GM12878 (cell line): ENCODE measurements at regions not wholly inside any gene's neighbourhood (a gene's known extent, or its start where the extent isn't known, plus 50 kb on each side); places are given as distances from the start of the nearest gene placed in this dataset.

Experiments used
- ATAC-seq: fragments of 200-7000 bp; cut with Tn5 transposase; 3 replicates; pipeline ENCODE4 v1.9.1; 2020; ENCODE audit warnings: mild to moderate bottlenecking, moderate library complexity
- BruUV-seq: library from RNA; stranded (reverse); fragments of 400-500 nt; replicated peaks from 2 replicates; lab custom pipeline; 2021; lab: Mats Ljungman, UMichigan
- CTCF ChIA-PET: fragments of 300-600 bp; sonication (Branson Sonifier 250); formaldehyde crosslinking; extraction: SDS; loops from one replicate; lab custom pipeline; 2021; ENCODE audit warnings: inconsistent platforms; lab: Yijun Ruan, JAX
- POLR2A ChIA-PET: fragments of 350-600 bp; formaldehyde crosslinking; extraction: SDS; loops from one replicate; lab custom pipeline; 2021; ENCODE audit warnings: inconsistent platforms; lab: Charles Lee
- RAD21 ChIA-PET: fragments of 300-600 bp; sonication (Branson Sonifier 250); formaldehyde crosslinking; loops from one replicate; lab custom pipeline; 2023; ENCODE audit warnings: antibody characterized with exemption; ENCODE audit not compliant: unreplicated experiment; lab: Charles Lee
- SMC1A ChIA-PET: fragments of 300-600 bp; sonication (Branson Sonifier 250); formaldehyde crosslinking; loops from one replicate; lab custom pipeline; 2023; ENCODE audit not compliant: unreplicated experiment, uncharacterized antibody; lab: Charles Lee
- DNase-seq: peaks from one replicate; pipeline ENCODE4 v3.0.0-alpha.2; 2011; ENCODE audit warnings: low read depth, low spot score
- FAIRE-seq: peaks from 3 replicates; lab custom pipeline; 2011; peaks lifted over from hg19 to GRCh38; lab: Jason Lieb, UNC
- H2AFZ ChIP-seq: 2 replicates; pipeline ENCODE4 v1.6.0; 2011; ENCODE audit warnings: low read depth, low read length, control low read depth; ENCODE audit not compliant: control insufficient read depth
- H3K27ac ChIP-seq: 2 replicates; pipeline ENCODE4 v1.5.1; 2011; ENCODE audit warnings: control low read depth; ENCODE audit not compliant: control insufficient read depth, insufficient read depth
- H3K27me3 ChIP-seq, 2 experiments: replicated peaks in 1 of 2; 2 replicates each; pipeline versions ENCODE4 v1.6.0 to v1.6.1; 2011; ENCODE audit warnings: low read length in 1 of 2; ENCODE audit not compliant: control insufficient read depth in 2 of 2, insufficient read depth in 2 of 2
- H3K36me3 ChIP-seq, 2 experiments: 2 replicates each; pipeline ENCODE4 v1.5.1; 2011; ENCODE audit warnings: low read length in 1 of 2; ENCODE audit not compliant: control insufficient read depth in 2 of 2, insufficient read depth in 2 of 2
- H3K4me1 ChIP-seq: 2 replicates; pipeline ENCODE4 v1.6.1; 2011; ENCODE audit warnings: mild to moderate bottlenecking, low read length, moderate library complexity, mixed read lengths; ENCODE audit not compliant: control insufficient read depth, insufficient read depth
- H3K4me2 ChIP-seq: 2 replicates; pipeline ENCODE4 v1.6.0; 2011; ENCODE audit warnings: control low read depth; ENCODE audit not compliant: control insufficient read depth, insufficient read depth
- H3K4me3 ChIP-seq: fragments of 200-600 bp; sonication (generic); 2 replicates; pipeline ENCODE4 v1.5.1; 2016
- H3K79me2 ChIP-seq: 2 replicates; pipeline ENCODE4 v1.6.0; 2011; ENCODE audit warnings: low read length; ENCODE audit not compliant: control insufficient read depth, insufficient read depth
- H3K9ac ChIP-seq: 2 replicates; pipeline ENCODE4 v1.8.0; 2011; ENCODE audit warnings: low read length, control low read depth, mixed read lengths; ENCODE audit not compliant: control insufficient read depth, insufficient read depth
- H3K9me3 ChIP-seq: replicated peaks from 3 replicates; pipeline ENCODE4 v1.5.1; 2011; ENCODE audit warnings: mild to moderate bottlenecking, low read length; ENCODE audit not compliant: control insufficient read depth, insufficient read depth
- H4K20me1 ChIP-seq: 2 replicates; pipeline ENCODE4 v1.6.0; 2011; ENCODE audit not compliant: control insufficient read depth, insufficient read depth
- CEBPB ChIP-seq, 2 experiments: fragments of 150-350 bp in 1 of 2; IDR thresholded peaks; 2 replicates each; pipeline ENCODE4 v1.6.1; 2012 to 2014; ENCODE audit warnings: low read depth in 2 of 2, low read length in 2 of 2, borderline replicate concordance in 1 of 2, inconsistent platforms in 1 of 2
- CREM ChIP-seq: IDR thresholded peaks from 2 replicates; pipeline ENCODE4 v1.6.1; 2014; ENCODE audit warnings: antibody characterized with exemption, low read depth
- EED ChIP-seq: sonication (generic); IDR thresholded peaks from 2 replicates; pipeline ENCODE4 v1.6.1; 2016; ENCODE audit warnings: antibody characterized with exemption, low read depth
- FOS ChIP-seq: IDR thresholded peaks from 3 replicates; pipeline ENCODE4 v1.6.1; 2011; ENCODE audit warnings: borderline replicate concordance; ENCODE audit not compliant: insufficient read length; ENCODE audit errors: extremely low read depth
- IRF3 ChIP-seq: fragments of 450-650 bp; IDR thresholded peaks from 2 replicates; pipeline ENCODE4 v1.6.1; 2014; ENCODE audit warnings: mild to moderate bottlenecking
- MXI1 ChIP-seq: fragments of 150-350 bp; IDR thresholded peaks from 2 replicates; pipeline ENCODE4 v1.6.1; 2011; ENCODE audit warnings: low read depth, mild to moderate bottlenecking, inconsistent platforms, low read length, improper control_type of control experiment
- NR2C1 ChIP-seq: fragments of 450-650 bp; IDR thresholded peaks from 2 replicates; pipeline ENCODE4 v1.6.1; 2017; ENCODE audit warnings: antibody characterized with exemption, mild to moderate bottlenecking, moderate library complexity
- POLR2AphosphoS5 ChIP-seq: IDR thresholded peaks from 2 replicates; pipeline ENCODE4 v1.6.1; 2011; ENCODE audit warnings: mild to moderate bottlenecking, low read length, inconsistent platforms
- SRF ChIP-seq, 2 experiments: IDR thresholded peaks; 2 replicates each; pipeline ENCODE4 v1.6.1; 2011; ENCODE audit warnings: low read depth in 2 of 2, low read length in 2 of 2, mild to moderate bottlenecking in 1 of 2, moderate library complexity in 1 of 2
- STAT3 ChIP-seq: IDR thresholded peaks from 2 replicates; pipeline ENCODE4 v1.6.1; 2011; ENCODE audit warnings: low read depth, low read length, improper control_type of control experiment
- TARDBP ChIP-seq: IDR thresholded peaks from 2 replicates; pipeline ENCODE4 v1.6.1; 2016; ENCODE audit warnings: borderline replicate concordance
- TBL1XR1 ChIP-seq: IDR thresholded peaks from 2 replicates; pipeline ENCODE4 v1.6.1; 2012; ENCODE audit warnings: low read depth, low read length, improper control_type of control experiment
- YY1 ChIP-seq: IDR thresholded peaks from 2 replicates; pipeline ENCODE4 v1.6.1; 2011; ENCODE audit warnings: low read depth, mild to moderate bottlenecking, low read length
- ZNF217 ChIP-seq: fragments of 450-650 bp; IDR thresholded peaks from 2 replicates; pipeline ENCODE4 v1.6.1; 2017; ENCODE audit warnings: antibody characterized with exemption, mild to moderate bottlenecking
- whole genome bisulfite sequencing: methylation state at CpG from one replicate; pipeline ENCODE4 v1.1.6; 2016; ENCODE audit warnings: low lambda C conversion rate; ENCODE audit not compliant: insufficient replicate concordance, insufficient coverage; ENCODE audit errors: missing lambda C conversion rate; 5-methylcytosine and 5-hydroxymethylcytosine counted together
- in situ Hi-C: fragments of 300-500 bp; cut with MboI; formaldehyde crosslinking; loops from 9 replicates; pipeline ENCODE4 v1.14.3; 2018; ENCODE audit warnings: mixed read lengths
- intact Hi-C: fragments of 100-400 bp; cut with micrococcal nuclease; formaldehyde crosslinking; loops from one replicate; pipeline ENCODE4 v1.14.2; 2022; ENCODE audit not compliant: unreplicated experiment

GRCh38 chr2:175640655-175641054 lies 361.4 kb downstream of the LNPK start:
- H3K9ac ChIP-seq = no peak overlapping the region
- DNase-seq (no peak), FAIRE-seq (no peak), ATAC-seq (no peak)
- SMC1A ChIA-PET = interaction anchor here (1.0 to 1.5 kb wide), 2 partner anchors 10 to 17 kb away, joined by 3 read pairs; no protein-coding TSS in a partner anchor
- H3K4me2 ChIP-seq = no peak overlapping the region
- 0% methylated on average over 2 of the region's 2 CpGs for WGBS
- no peak overlapping the region for H3K27ac ChIP-seq
- H3K36me3 ChIP-seq = no peaks in the 10 kb centered on the region
- RAD21 ChIA-PET = no interaction called here
- H3K4me1 ChIP-seq = no peaks in the 10 kb centered on the region
- H4K20me1 ChIP-seq = no peaks in the 10 kb centered on the region
- POLR2A ChIA-PET = no interaction called here
- no peaks in the 10 kb centered on the region for H3K9me3 ChIP-seq
- no TSS peak for BruUV-seq
- H3K27me3 ChIP-seq = no peaks in the 10 kb centered on the region
- no peaks in the 10 kb centered on the region for H3K79me2 ChIP-seq
- TF ChIP-seq EED = no peak
- TF ChIP-seq SRF (IDR thresholded peaks at IDR 0.05; ENCODE audit: low read depth in 2 of 2, low read length in 2 of 2) = no peak
- TF ChIP-seq POLR2AphosphoS5 = no peak
- no peak for TF ChIP-seq NR2C1
- no peak for TF ChIP-seq YY1
- no peak for TF ChIP-seq STAT3
- no peak for TF ChIP-seq ZNF217
- TF ChIP-seq MXI1 = no peak
- no peak for TF ChIP-seq CEBPB (IDR thresholded peaks at IDR 0.05; ENCODE audit: borderline replicate concordance in 1 of 2, low read depth in 2 of 2, low read length in 2 of 2)
- no peak for TF ChIP-seq TBL1XR1
- no peak for TF ChIP-seq FOS
- TF ChIP-seq CREM = no peak
- no peak for TF ChIP-seq TARDBP
- no peak for TF ChIP-seq IRF3
- intact Hi-C loops = no loop called here
- H3K4me3 ChIP-seq = no peak overlapping the region
- in situ Hi-C loops = no loop called here
- CTCF ChIA-PET = no interaction called here
- H2AFZ ChIP-seq = no peak overlapping the region
